ENCODE measurements at regions not wholly inside any gene's neighbourhood (a gene's known extent, or its start where the extent isn't known, plus 50 kb on each side); places are given as distances from the start of the nearest gene placed in this dataset.

GRCh38 chr2:41387519-41387918, 660.3 kb upstream of the PKDCC start:
- no peaks in the 10 kb centered on the region for H3K4me1 ChIP-seq (ENCODE audit: control insufficient read depth in 4 of 4, insufficient read depth in 4 of 4, low read length in 3 of 4)
- no peak overlapping the region for H3K9ac ChIP-seq (ENCODE audit: low read depth in 1 of 2, low read length in 2 of 2)
- no peak overlapping the region for H3K27ac ChIP-seq (ENCODE audit: low read depth in 1 of 2, low read length in 2 of 2)
- WGBS = 71% methylated on average over 2 of the region's 2 CpGs
- DNase-seq (ENCODE audit: low spot score) = no peak
- no peaks in the 10 kb centered on the region for H3K9me3 ChIP-seq (ENCODE audit: control insufficient read depth in 4 of 4, low read length in 3 of 4)
- H3K27me3 ChIP-seq (ENCODE audit: control insufficient read depth in 4 of 4, insufficient read depth in 4 of 4, low read length in 3 of 4) = no peaks in the 10 kb centered on the region
- no peaks in the 10 kb centered on the region for H3K36me3 ChIP-seq (ENCODE audit: control insufficient read depth in 4 of 4, insufficient read depth in 3 of 4, low read depth in 1 of 4, low read length in 3 of 4)
- no peak overlapping the region for H3K4me3 ChIP-seq (ENCODE audit: low read depth in 1 of 3, low read length in 3 of 3)
- no peak for TF ChIP-seq REST (IDR thresholded peaks at IDR 0.05)
- TF ChIP-seq ZBTB33 (IDR thresholded peaks at IDR 0.05) = no peak
- no peak for TF ChIP-seq YY1 (IDR thresholded peaks at IDR 0.05)
- TF ChIP-seq RAD21 (IDR thresholded peaks at IDR 0.05) = no peak
- no peak for TF ChIP-seq RXRA (IDR thresholded peaks at IDR 0.05)
- no peak for TF ChIP-seq EGR1 (IDR thresholded peaks at IDR 0.05; ENCODE audit: low read depth in 2 of 2)

DNA sequence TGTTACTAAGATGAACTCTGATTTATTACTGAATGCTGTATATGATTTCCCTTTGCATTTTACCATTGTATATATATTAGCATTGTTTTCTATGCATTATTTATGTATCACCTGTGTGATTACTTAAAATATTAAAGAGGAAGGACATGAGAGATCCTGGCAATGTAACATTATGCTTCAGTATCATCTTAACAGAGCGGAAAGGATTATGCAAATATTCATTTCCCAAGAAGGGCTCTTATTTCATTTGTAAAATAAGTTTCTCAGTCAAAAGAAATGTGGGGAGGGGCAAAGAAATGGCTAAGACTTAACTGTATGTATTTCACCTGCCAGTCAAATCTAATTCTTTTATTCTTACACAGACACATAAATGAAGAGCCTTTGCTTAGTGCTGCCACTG, 654.2 kb upstream of the PKDCC start:
- H3K4me1 ChIP-seq (ENCODE audit: control insufficient read depth in 4 of 4, insufficient read depth in 4 of 4, low read length in 3 of 4) = no peaks in the 10 kb centered on the region
- peaks cover 0 to 7% (median 0%) of the 10 kb centered on the region in 4 donors for H3K9me3 ChIP-seq (ENCODE audit: control insufficient read depth in 4 of 4, low read length in 3 of 4)
- H3K36me3 ChIP-seq (ENCODE audit: control insufficient read depth in 4 of 4, insufficient read depth in 3 of 4, low read depth in 1 of 4, low read length in 3 of 4) = no peaks in the 10 kb centered on the region
- no peaks in the 10 kb centered on the region for H3K27me3 ChIP-seq (ENCODE audit: control insufficient read depth in 4 of 4, insufficient read depth in 4 of 4, low read length in 3 of 4)
- H3K27ac ChIP-seq (ENCODE audit: low read depth in 1 of 2, low read length in 2 of 2) = no peak overlapping the region
- H3K4me3 ChIP-seq (ENCODE audit: low read depth in 1 of 3, low read length in 3 of 3) = no peak overlapping the region
- no peak for DNase-seq (ENCODE audit: low spot score)
- TF ChIP-seq NR2F2 (IDR thresholded peaks at IDR 0.05) (no peak), HNF4A (conservative IDR thresholded peaks at IDR 0.05) (no peak), HNF4G (IDR thresholded peaks at IDR 0.05) (no peak), RAD21 (IDR thresholded peaks at IDR 0.05) (no peak), ZBTB33 (IDR thresholded peaks at IDR 0.05) (no peak), YY1 (IDR thresholded peaks at IDR 0.05) (no peak), FOXA2 (IDR thresholded peaks at IDR 0.05) (no peak), FOXA1 (IDR thresholded peaks at IDR 0.05) (no peak), REST (IDR thresholded peaks at IDR 0.05) (no peak), TAF1 (conservative IDR thresholded peaks at IDR 0.05) (no peak), JUND (IDR thresholded peaks at IDR 0.05) (no peak)
- 83% methylated on average over 1 of the region's 1 CpG for WGBS
- no peak overlapping the region for H3K9ac ChIP-seq (ENCODE audit: low read depth in 1 of 2, low read length in 2 of 2)
